Naive thymus-derived CD4-positive, alpha-beta T cell (primary cell): ENCODE measurements at regions not wholly inside any gene's neighbourhood (a gene's known extent, or its start where the extent isn't known, plus 50 kb on each side); places are given as distances from the start of the nearest gene placed in this dataset.

Experiments used
- ATAC-seq: fragments of 150-1000 bp; cut with Tn5 transposase; 2 replicates; pipeline ENCODE4 v1.10.0; 2021; ENCODE audit warnings: mild to moderate bottlenecking, moderate library complexity
- CTCF ChIA-PET: fragments of 350-600 bp; sonication (Branson Sonifier 250); formaldehyde crosslinking; loops from one replicate; lab custom pipeline; 2021; ENCODE audit warnings: antibody characterized with exemption; lab: Charles Lee
- POLR2A ChIA-PET: fragments of 350-600 bp; sonication (Branson Sonifier 250); formaldehyde crosslinking; loops from one replicate; lab custom pipeline; 2021; ENCODE audit warnings: antibody characterized with exemption, inconsistent platforms; lab: Charles Lee
- DNase-seq, 9 donors: peaks; one replicate each; pipeline versions ENCODE4 v3.0.0 to v3.0.0-alpha.2; 2020 to 2022; ENCODE audit warnings: mixed read lengths in 1 of 9
- H3K27ac ChIP-seq: one replicate; pipeline ENCODE4 v1.7.0; 2013; ENCODE audit warnings: mild to moderate bottlenecking, low read depth, low read length, moderate library complexity
- H3K27me3 ChIP-seq, 2 donors: one replicate each; pipeline ENCODE4 v1.7.0; 2013; ENCODE audit warnings: low read length in 2 of 2, mild to moderate bottlenecking in 2 of 2, moderate library complexity in 2 of 2; ENCODE audit not compliant: control insufficient read depth in 2 of 2, insufficient read depth in 2 of 2
- H3K36me3 ChIP-seq, 3 experiments: 1 replicate in 2 of 3; 2 replicates in 1 of 3; pipeline ENCODE4 v1.7.0; 2013; ENCODE audit warnings: low read length in 3 of 3, mild to moderate bottlenecking in 3 of 3, moderate library complexity in 1 of 3; ENCODE audit not compliant: insufficient read depth in 3 of 3, control insufficient read depth in 2 of 3
- H3K4me1 ChIP-seq, 2 donors: one replicate each; pipeline ENCODE4 v1.7.0; 2013; ENCODE audit warnings: low read length in 2 of 2, mild to moderate bottlenecking in 2 of 2, moderate library complexity in 1 of 2; ENCODE audit not compliant: control insufficient read depth in 2 of 2, insufficient read depth in 2 of 2
- H3K4me3 ChIP-seq: 2 replicates; pipeline ENCODE4 v1.7.0; 2013; ENCODE audit warnings: mild to moderate bottlenecking, low read length
- H3K9me3 ChIP-seq, 3 experiments: 1 replicate in 2 of 3; 2 replicates in 1 of 3; pipeline ENCODE4 v1.7.0; 2013; ENCODE audit warnings: low read length in 3 of 3; ENCODE audit not compliant: control insufficient read depth in 2 of 3
- H3K27ac Mint-ChIP-seq, 9 donors: one replicate each; pipeline ENCODE4 v1.8.0; 2020 to 2022; ENCODE audit warnings: mixed read lengths in 9 of 9, mild to moderate bottlenecking in 8 of 9, moderate library complexity in 5 of 9, inconsistent platforms in 2 of 9
- H3K27me3 Mint-ChIP-seq, 5 donors: one replicate each; pipeline ENCODE4 v1.8.0; 2021 to 2022; ENCODE audit warnings: mixed read lengths in 5 of 5, mild to moderate bottlenecking in 1 of 5
- H3K36me3 Mint-ChIP-seq, 5 donors: one replicate each; pipeline ENCODE4 v1.8.0; 2020 to 2022; ENCODE audit warnings: mixed read lengths in 5 of 5, mild to moderate bottlenecking in 3 of 5, inconsistent platforms in 1 of 5
- H3K4me1 Mint-ChIP-seq, 7 donors: one replicate each; pipeline ENCODE4 v1.8.0; 2020 to 2022; ENCODE audit warnings: mixed read lengths in 7 of 7, mild to moderate bottlenecking in 3 of 7, inconsistent platforms in 1 of 7
- H3K4me3 Mint-ChIP-seq, 10 donors: one replicate each; pipeline ENCODE4 v1.8.0; 2020 to 2022; ENCODE audit warnings: mild to moderate bottlenecking in 10 of 10, mixed read lengths in 10 of 10, moderate library complexity in 6 of 10, inconsistent platforms in 2 of 10
- H3K9me3 Mint-ChIP-seq, 11 donors: one replicate each; pipeline ENCODE4 v1.8.0; 2020 to 2022; ENCODE audit warnings: mixed read lengths in 11 of 11, mild to moderate bottlenecking in 4 of 11, inconsistent platforms in 1 of 11, moderate library complexity in 1 of 11
- intact Hi-C, 2 donors: fragments of 100-400 bp; cut with micrococcal nuclease; formaldehyde crosslinking; loops; one replicate each; pipeline ENCODE4 v1.15.1; 2023

DNA sequence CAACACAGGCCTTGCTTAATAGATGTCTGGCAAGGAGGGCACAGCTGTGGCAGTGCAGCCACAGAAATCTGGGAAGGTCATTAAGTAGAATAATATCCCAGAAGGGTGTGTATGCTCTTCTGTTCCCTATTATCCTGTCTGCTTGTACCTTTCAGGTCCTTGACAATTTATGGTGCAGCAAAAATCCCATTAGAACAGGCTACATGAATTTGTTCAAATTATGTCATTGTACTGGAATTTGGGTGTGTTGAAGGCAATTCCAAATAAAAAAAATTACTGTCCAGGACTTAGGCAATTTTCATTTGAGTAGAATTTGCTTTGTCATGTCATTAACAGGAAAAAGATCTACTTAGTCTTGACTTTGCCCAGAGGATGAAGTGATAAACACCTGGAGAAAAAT is 192.1 kb downstream of the IDS start:
- Histone ChIP-seq H3K4me3 (no peak overlapping the region), H3K27ac (no peak overlapping the region), H3K4me1 (no peaks in the 10 kb centered on the region), H3K27me3 (no peaks in the 10 kb centered on the region), H3K9me3 (no peaks in the 10 kb centered on the region), H3K36me3 (no peaks in the 10 kb centered on the region)
- DNase-seq (no peak), ATAC-seq (no peak)
- H3K27ac Mint-ChIP-seq = no peak overlapping the region
- H3K4me1 Mint-ChIP-seq = no peaks in the 10 kb centered on the region
- intact Hi-C loops = no loop called here
- ChIA-PET CTCF (no interaction called here), POLR2A (no interaction called here)
- H3K4me3 Mint-ChIP-seq = no peak overlapping the region
- H3K27me3 Mint-ChIP-seq = no peaks in the 10 kb centered on the region
- no peaks in the 10 kb centered on the region for H3K9me3 Mint-ChIP-seq
- no peaks in the 10 kb centered on the region for H3K36me3 Mint-ChIP-seq

DNA sequence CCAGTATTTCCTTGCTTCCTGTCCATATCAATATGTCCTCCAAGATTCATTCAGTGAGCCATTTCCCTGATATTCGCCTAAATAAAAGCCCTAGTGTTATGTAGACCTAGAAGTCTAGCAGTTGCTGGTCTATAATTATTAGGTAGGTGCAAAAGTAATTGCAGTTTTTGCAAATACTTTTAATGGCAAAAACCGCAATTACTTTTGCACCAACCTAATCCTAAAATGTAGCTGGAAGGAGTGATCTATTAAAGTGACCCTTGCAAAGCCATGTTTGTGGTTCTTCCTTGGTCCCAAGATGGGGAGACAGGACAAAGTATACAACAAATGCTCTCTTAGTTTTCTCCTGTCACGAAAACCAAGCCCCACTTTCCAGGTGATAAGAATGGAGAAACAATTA is 193.0 kb downstream of the IDS start:
- CTCF ChIA-PET = no interaction called here
- Histone ChIP-seq H3K27ac (no peak overlapping the region), H3K36me3 (no peaks in the 10 kb centered on the region), H3K4me1 (no peaks in the 10 kb centered on the region), H3K27me3 (no peaks in the 10 kb centered on the region), H3K4me3 (no peak overlapping the region), H3K9me3 (no peaks in the 10 kb centered on the region)
- H3K27me3 Mint-ChIP-seq = no peaks in the 10 kb centered on the region
- H3K4me1 Mint-ChIP-seq = no peaks in the 10 kb centered on the region
- H3K9me3 Mint-ChIP-seq = no peaks in the 10 kb centered on the region
- no peaks in the 10 kb centered on the region for H3K36me3 Mint-ChIP-seq
- no peak overlapping the region for H3K27ac Mint-ChIP-seq
- POLR2A ChIA-PET = no interaction called here
- intact Hi-C loops = no loop called here
- H3K4me3 Mint-ChIP-seq = no peak overlapping the region
- no peak for DNase-seq
- no peak for ATAC-seq

DNA sequence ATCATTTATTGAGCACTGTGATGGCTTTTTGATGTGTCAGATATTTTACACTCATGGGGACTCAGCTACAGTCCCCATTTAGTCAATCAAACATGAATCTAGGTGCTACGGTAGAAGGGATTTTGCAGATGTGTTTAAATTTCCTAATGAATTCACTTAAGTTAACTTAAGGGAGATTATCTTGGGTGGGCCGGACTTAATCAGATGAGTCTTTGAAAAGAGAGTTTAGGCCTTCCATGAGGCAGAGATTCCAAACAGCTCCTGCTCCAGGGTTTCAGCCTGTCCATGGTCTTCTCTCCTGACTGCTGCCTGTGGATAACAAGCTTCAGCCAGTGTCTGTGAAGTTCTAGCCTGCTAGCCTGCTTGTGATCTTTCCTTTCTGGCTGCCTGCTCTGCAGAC is 202.4 kb downstream of the IDS start:
- Histone ChIP-seq H3K9me3 (no peaks in the 10 kb centered on the region), H3K4me3 (no peak overlapping the region), H3K36me3 (no peaks in the 10 kb centered on the region), H3K4me1 (no peaks in the 10 kb centered on the region), H3K27ac (no peak overlapping the region), H3K27me3 (no peaks in the 10 kb centered on the region)
- ATAC-seq = no peak
- Mint-ChIP-seq H3K27ac (no peak overlapping the region), H3K4me1 (no peaks in the 10 kb centered on the region), H3K4me3 (no peak overlapping the region), H3K27me3 (peaks cover 0 to 5% (median 0%) of the 10 kb centered on the region in 5 donors), H3K9me3 (no peaks in the 10 kb centered on the region), H3K36me3 (no peaks in the 10 kb centered on the region)
- ChIA-PET POLR2A (no interaction called here), CTCF (interaction anchor here (0.6 kb wide), 1 partner anchor 946 kb away, joined by 3 read pairs; no protein-coding TSS in a partner anchor)
- no peak for DNase-seq
- intact Hi-C loops = no loop called here

DNA sequence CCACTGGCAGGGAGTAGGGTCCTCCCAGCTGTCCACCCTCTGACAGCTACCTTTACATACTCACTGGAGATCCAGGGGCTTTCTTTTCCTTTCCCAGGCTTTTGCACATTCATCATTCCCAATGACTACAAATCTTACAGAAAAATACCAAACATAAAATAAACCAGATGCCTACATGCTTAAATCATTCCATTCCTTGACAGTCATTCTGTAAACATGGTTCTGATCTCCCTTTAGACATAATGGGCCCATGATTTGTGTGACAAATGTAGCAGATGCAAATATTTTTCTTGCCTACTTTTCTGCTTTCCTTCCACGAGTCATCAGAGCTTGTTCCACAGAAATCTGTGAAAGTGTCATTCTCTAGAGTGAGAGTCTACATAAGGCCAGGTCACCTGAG is 207.0 kb downstream of the IDS start:
- Mint-ChIP-seq H3K36me3 (no peaks in the 10 kb centered on the region), H3K27ac (no peak overlapping the region), H3K9me3 (no peaks in the 10 kb centered on the region), H3K27me3 (peaks cover 0 to 5% (median 0%) of the 10 kb centered on the region in 5 donors), H3K4me3 (no peak overlapping the region), H3K4me1 (no peaks in the 10 kb centered on the region)
- no peaks in the 10 kb centered on the region for H3K27me3 ChIP-seq
- no peak for ATAC-seq
- no peaks in the 10 kb centered on the region for H3K4me1 ChIP-seq
- H3K9me3 ChIP-seq = no peaks in the 10 kb centered on the region
- POLR2A ChIA-PET = no interaction called here
- no peaks in the 10 kb centered on the region for H3K36me3 ChIP-seq
- no peak overlapping the region for H3K4me3 ChIP-seq
- CTCF ChIA-PET = no interaction called here
- no peak for DNase-seq
- intact Hi-C loops = no loop called here
- H3K27ac ChIP-seq = no peak overlapping the region

DNA sequence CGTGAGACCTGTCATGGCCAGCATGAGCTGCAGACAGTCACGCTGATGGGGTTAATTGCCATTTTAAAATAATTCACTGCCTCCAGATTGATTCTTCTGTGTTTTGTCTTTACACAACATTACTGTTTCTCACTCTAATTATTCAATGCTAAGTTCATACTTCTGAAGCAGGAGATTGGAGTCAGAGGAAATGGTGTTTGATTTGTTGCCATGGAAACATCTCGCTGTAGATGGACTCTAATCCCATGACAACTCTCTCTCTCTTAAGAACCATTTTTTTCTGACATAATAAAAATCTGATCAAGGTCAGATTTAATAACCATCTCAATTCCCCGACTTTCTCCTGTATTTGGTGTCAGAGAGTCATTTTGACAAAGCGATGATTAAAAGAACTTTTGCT is 209.0 kb downstream of the IDS start:
- no peaks in the 10 kb centered on the region for H3K9me3 ChIP-seq
- Mint-ChIP-seq H3K27me3 (peaks cover 0 to 5% (median 0%) of the 10 kb centered on the region in 5 donors), H3K36me3 (no peaks in the 10 kb centered on the region), H3K4me3 (no peak overlapping the region), H3K27ac (no peak overlapping the region), H3K4me1 (no peaks in the 10 kb centered on the region), H3K9me3 (no peaks in the 10 kb centered on the region)
- no peak overlapping the region for H3K4me3 ChIP-seq
- DNase-seq = no peak
- H3K27ac ChIP-seq = no peak overlapping the region
- CTCF ChIA-PET = no interaction called here
- intact Hi-C loops = no loop called here
- H3K4me1 ChIP-seq = no peaks in the 10 kb centered on the region
- no peak for ATAC-seq
- POLR2A ChIA-PET = no interaction called here
- H3K27me3 ChIP-seq = no peaks in the 10 kb centered on the region
- H3K36me3 ChIP-seq = no peaks in the 10 kb centered on the region

DNA sequence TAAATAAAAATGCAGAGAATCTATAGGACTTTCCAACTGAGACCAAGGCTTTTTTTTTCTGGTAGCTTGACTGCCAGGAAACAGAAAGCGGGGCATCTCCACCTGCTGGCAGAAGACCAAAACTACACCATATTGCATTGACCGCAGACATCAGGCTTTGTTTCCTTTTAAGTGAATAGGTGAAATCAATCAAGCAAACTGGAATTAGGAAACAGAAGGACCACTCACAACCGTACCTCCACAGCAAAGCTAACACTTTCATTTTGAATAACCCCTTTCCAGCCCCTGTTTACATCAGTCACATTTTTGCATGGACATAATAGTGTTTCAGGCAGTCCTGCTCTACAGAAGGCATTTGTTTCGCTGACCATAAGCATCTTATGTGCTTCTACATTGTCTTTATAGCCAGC is 218.2 kb downstream of the IDS start:
- Mint-ChIP-seq H3K4me1 (peaks cover 0 to 12% (median 0%) of the 10 kb centered on the region in 7 donors), H3K4me3 (no peak overlapping the region), H3K36me3 (no peaks in the 10 kb centered on the region), H3K27ac (no peak overlapping the region), H3K9me3 (no peaks in the 10 kb centered on the region), H3K27me3 (peaks cover 0 to 5% (median 0%) of the 10 kb centered on the region in 5 donors)
- Histone ChIP-seq H3K4me1 (no peaks in the 10 kb centered on the region), H3K4me3 (no peak overlapping the region), H3K27ac (no peak overlapping the region), H3K9me3 (no peaks in the 10 kb centered on the region), H3K27me3 (no peaks in the 10 kb centered on the region), H3K36me3 (no peaks in the 10 kb centered on the region)
- POLR2A ChIA-PET = no interaction called here
- peak in 8 of 9 donors; percentile 8 to 65 (median 45) for DNase-seq
- CTCF ChIA-PET = interaction anchor here (0.8 to 2.2 kb wide), 2 partner anchors 1153 to 1238 kb away, joined by 3 to 13 read pairs; no protein-coding TSS in a partner anchor
- intact Hi-C loops = loop anchor here (1.0 to 10.0 kb wide), 4 partner anchors 188 to 1238 kb away; no protein-coding TSS in a partner anchor
- ATAC-seq = peak; percentile 53

DNA sequence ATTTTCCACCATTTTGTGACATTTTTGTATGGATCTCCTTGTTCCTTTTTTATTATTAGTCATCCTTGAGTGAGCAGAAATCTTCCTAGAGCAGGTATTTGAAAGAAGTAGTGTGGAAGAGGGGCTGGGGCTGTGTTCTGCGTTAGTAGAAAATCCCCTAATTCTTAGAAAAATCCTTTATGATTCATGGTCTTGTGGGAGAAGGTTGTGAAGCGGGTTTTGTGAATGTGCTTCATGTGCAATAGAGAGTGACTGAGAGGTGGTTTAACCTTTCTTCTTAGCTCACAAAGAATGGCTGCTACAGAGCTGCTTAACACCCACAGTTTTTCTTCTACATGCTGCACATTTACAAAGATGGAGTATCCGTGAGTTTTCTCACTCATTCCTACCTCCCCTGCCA is 220.5 kb downstream of the IDS start:
- Histone ChIP-seq H3K4me1 (no peaks in the 10 kb centered on the region), H3K27me3 (no peaks in the 10 kb centered on the region), H3K27ac (no peak overlapping the region), H3K4me3 (no peak overlapping the region), H3K36me3 (no peaks in the 10 kb centered on the region), H3K9me3 (no peaks in the 10 kb centered on the region)
- H3K4me1 Mint-ChIP-seq = peaks cover 0 to 12% (median 0%) of the 10 kb centered on the region in 7 donors
- ChIA-PET POLR2A (no interaction called here), CTCF (interaction anchor here (0.9 kb wide), 1 partner anchor 442 kb away, joined by 3 read pairs; no protein-coding TSS in a partner anchor)
- no peak overlapping the region for H3K27ac Mint-ChIP-seq
- H3K4me3 Mint-ChIP-seq = no peak overlapping the region
- DNase-seq (no peak), ATAC-seq (no peak)
- intact Hi-C loops = loop anchor here in 1 of 2 donors (10.0 kb wide), 1 partner anchor 190 kb away; no protein-coding TSS in a partner anchor
- H3K36me3 Mint-ChIP-seq = no peaks in the 10 kb centered on the region
- no peaks in the 10 kb centered on the region for H3K9me3 Mint-ChIP-seq
- peaks cover 0 to 5% (median 0%) of the 10 kb centered on the region in 5 donors for H3K27me3 Mint-ChIP-seq
